ENCODE measurements at regions not wholly inside any gene's neighbourhood (a gene's known extent, or its start where the extent isn't known, plus 50 kb on each side); places are given as distances from the start of the nearest gene placed in this dataset.

DNA sequence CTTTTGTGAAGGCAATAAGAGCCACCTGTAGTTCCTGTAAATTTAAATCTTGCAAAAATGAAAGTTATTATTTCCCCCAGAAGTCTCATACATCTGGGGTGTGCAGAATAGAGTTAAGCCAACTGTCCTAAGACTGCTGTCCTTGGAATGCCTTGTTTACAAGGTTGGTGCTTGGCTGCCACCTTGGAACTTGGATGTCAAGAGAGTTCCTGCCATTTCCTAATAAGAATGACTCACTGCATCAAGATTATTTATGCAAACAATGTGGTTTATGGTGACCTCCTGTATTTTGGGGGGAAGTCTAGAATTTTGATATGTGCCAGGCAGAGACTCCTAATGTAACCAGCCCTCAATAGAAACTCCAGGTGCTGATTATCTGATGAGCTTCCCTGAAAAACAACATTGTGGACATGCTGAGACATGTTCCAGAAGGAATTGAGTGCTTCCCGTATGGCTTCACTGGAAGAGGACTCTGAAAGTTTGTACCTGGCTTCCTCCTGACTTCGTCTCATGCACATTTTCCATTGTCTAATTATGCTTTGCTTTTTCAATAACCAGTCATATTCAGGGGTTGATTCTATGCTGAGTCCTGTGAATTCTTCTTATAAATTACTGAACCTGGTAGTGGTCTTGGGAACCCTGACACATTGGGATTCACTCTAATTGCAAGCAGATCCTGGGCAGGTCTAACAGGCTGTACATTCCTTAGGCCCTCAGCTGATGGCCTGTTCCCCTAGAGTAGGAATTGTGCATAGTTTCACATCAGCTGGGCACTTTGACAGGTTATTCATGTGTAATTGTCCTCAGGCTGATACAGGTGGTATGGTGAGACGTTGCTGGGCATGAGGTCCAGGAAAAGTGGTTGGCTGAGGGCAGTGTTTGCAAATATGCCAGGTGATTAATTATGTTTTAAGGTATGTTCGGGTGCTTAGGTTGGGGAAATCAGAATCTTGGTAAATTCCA, 1370.7 kb upstream of the TMEM132C start:
- Histone ChIP-seq H2BK12ac (ENCODE audit: low read length) (no peak overlapping the region), H3K36me3 (replicated peaks in 1 of 2; ENCODE audit: control insufficient read depth in 2 of 2, insufficient read depth in 2 of 2, low read length in 2 of 2) (no peaks in the 10 kb centered on the region), H2AFZ (ENCODE audit: low read length) (no peak overlapping the region), H3K14ac (ENCODE audit: low read length) (no peak overlapping the region), H3K27me3 (ENCODE audit: control insufficient read depth in 3 of 3, insufficient read depth in 3 of 3, low read depth in 1 of 3, low read length in 3 of 3) (no peaks in the 10 kb centered on the region), H3K23ac (ENCODE audit: low read depth, low read length, poor library complexity) (no peak overlapping the region), H4K91ac (ENCODE audit: low read depth, low read length, poor library complexity) (no peak overlapping the region), H3K79me1 (ENCODE audit: low read depth, low read length) (no peaks in the 10 kb centered on the region), H3K27ac (replicated peaks; ENCODE audit: low read length) (no peak overlapping the region), H3K4me2 (ENCODE audit: insufficient read depth, low read length, poor library complexity, severe bottlenecking) (no peak overlapping the region), H2BK5ac (ENCODE audit: low read length) (no peak overlapping the region), H3K4ac (ENCODE audit: low read length) (no peak overlapping the region), H2AK5ac (ENCODE audit: low read depth, low read length) (no peak overlapping the region), H3K4me1 (ENCODE audit: control insufficient read depth in 2 of 2, insufficient read depth in 1 of 2, low read depth in 1 of 2, low read length in 2 of 2) (peaks cover 0 to 1% of the 10 kb centered on the region in 2 donors), H3K9ac (ENCODE audit: low read depth, low read length, poor library complexity) (no peak overlapping the region), H3K18ac (ENCODE audit: low read length) (no peak overlapping the region), H2BK15ac (ENCODE audit: low read length) (no peak overlapping the region), H2BK120ac (ENCODE audit: low read depth, low read length) (no peak overlapping the region), H4K8ac (ENCODE audit: low read depth, low read length) (no peak overlapping the region), H3K4me3 (ENCODE audit: low read length in 2 of 2) (no peak overlapping the region), H3K9me3 (replicated peaks in 1 of 2; ENCODE audit: control insufficient read depth in 2 of 2, insufficient read depth in 1 of 2, low read depth in 1 of 2, low read length in 2 of 2) (peaks cover 0 to 5% of the 10 kb centered on the region in 2 donors)
- no peak for DNase-seq (ENCODE audit: low spot score)
- no CpG with 5 or more reads among the region's 4 CpGs for WGBS, 2 donors (ENCODE audit: extremely low coverage in 2 of 2, insufficient read length in 2 of 2, insufficient replicate concordance in 1 of 2)

GRCh38 chr12:126897102-126897501, 1369.9 kb upstream of the TMEM132C start:
- Histone ChIP-seq H2AK5ac (ENCODE audit: low read depth, low read length) (no peak overlapping the region), H2BK5ac (ENCODE audit: low read length) (no peak overlapping the region), H3K27ac (replicated peaks; ENCODE audit: low read length) (no peak overlapping the region), H4K91ac (ENCODE audit: low read depth, low read length, poor library complexity) (no peak overlapping the region), H2BK12ac (ENCODE audit: low read length) (no peak overlapping the region), H3K9ac (ENCODE audit: low read depth, low read length, poor library complexity) (no peak overlapping the region), H3K27me3 (ENCODE audit: control insufficient read depth in 3 of 3, insufficient read depth in 3 of 3, low read depth in 1 of 3, low read length in 3 of 3) (no peaks in the 10 kb centered on the region), H3K79me1 (ENCODE audit: low read depth, low read length) (no peaks in the 10 kb centered on the region), H2BK15ac (ENCODE audit: low read length) (no peak overlapping the region), H3K4me2 (ENCODE audit: insufficient read depth, low read length, poor library complexity, severe bottlenecking) (no peak overlapping the region), H3K4ac (ENCODE audit: low read length) (no peak overlapping the region), H4K8ac (ENCODE audit: low read depth, low read length) (no peak overlapping the region), H3K4me3 (ENCODE audit: low read length in 2 of 2) (no peak overlapping the region), H3K4me1 (ENCODE audit: control insufficient read depth in 2 of 2, insufficient read depth in 1 of 2, low read depth in 1 of 2, low read length in 2 of 2) (peaks cover 0 to 1% of the 10 kb centered on the region in 2 donors), H3K9me3 (replicated peaks in 1 of 2; ENCODE audit: control insufficient read depth in 2 of 2, insufficient read depth in 1 of 2, low read depth in 1 of 2, low read length in 2 of 2) (peaks cover 0 to 3% of the 10 kb centered on the region in 2 donors), H2BK120ac (ENCODE audit: low read depth, low read length) (no peak overlapping the region), H3K23ac (ENCODE audit: low read depth, low read length, poor library complexity) (no peak overlapping the region), H3K18ac (ENCODE audit: low read length) (no peak overlapping the region), H3K14ac (ENCODE audit: low read length) (no peak overlapping the region), H3K36me3 (replicated peaks in 1 of 2; ENCODE audit: control insufficient read depth in 2 of 2, insufficient read depth in 2 of 2, low read length in 2 of 2) (no peaks in the 10 kb centered on the region), H2AFZ (ENCODE audit: low read length) (no peak overlapping the region)
- no CpG with 5 or more reads among the region's 1 CpG for WGBS, 2 donors (ENCODE audit: extremely low coverage in 2 of 2, insufficient read length in 2 of 2, insufficient replicate concordance in 1 of 2)
- no peak for DNase-seq (ENCODE audit: low spot score)

- H2AK5ac ChIP-seq (ENCODE audit: low read depth, low read length), result no peak overlapping the region
- no peak overlapping the region for H3K4me3 ChIP-seq (ENCODE audit: low read length in 2 of 2)
- H2BK12ac ChIP-seq (ENCODE audit: low read length), result no peak overlapping the region
- H3K27ac ChIP-seq (replicated peaks; ENCODE audit: low read length), result no peak overlapping the region
- no peak overlapping the region for H2BK120ac ChIP-seq (ENCODE audit: low read depth, low read length)
- peaks cover 0 to 3% of the 10 kb centered on the region in 2 donors for H3K9me3 ChIP-seq (replicated peaks in 1 of 2; ENCODE audit: control insufficient read depth in 2 of 2, insufficient read depth in 1 of 2, low read depth in 1 of 2, low read length in 2 of 2)
- H3K18ac ChIP-seq (ENCODE audit: low read length), result no peak overlapping the region
- no peak overlapping the region for H3K4ac ChIP-seq (ENCODE audit: low read length)
- no peak overlapping the region for H3K14ac ChIP-seq (ENCODE audit: low read length)
- no peak overlapping the region for H3K9ac ChIP-seq (ENCODE audit: low read depth, low read length, poor library complexity)
- H3K4me2 ChIP-seq (ENCODE audit: insufficient read depth, low read length, poor library complexity, severe bottlenecking), result no peak overlapping the region
- H2AFZ ChIP-seq (ENCODE audit: low read length), result no peak overlapping the region
- no peak overlapping the region for H4K8ac ChIP-seq (ENCODE audit: low read depth, low read length)
- DNase-seq (ENCODE audit: low spot score), result no peak
- H3K36me3 ChIP-seq (replicated peaks in 1 of 2; ENCODE audit: control insufficient read depth in 2 of 2, insufficient read depth in 2 of 2, low read length in 2 of 2), result no peaks in the 10 kb centered on the region
- peaks cover 0 to 2% of the 10 kb centered on the region in 2 donors for H3K4me1 ChIP-seq (ENCODE audit: control insufficient read depth in 2 of 2, insufficient read depth in 1 of 2, low read depth in 1 of 2, low read length in 2 of 2)
- no peak overlapping the region for H3K23ac ChIP-seq (ENCODE audit: low read depth, low read length, poor library complexity)
- no CpG with 5 or more reads among the region's 5 CpGs for WGBS, 2 donors (ENCODE audit: extremely low coverage in 2 of 2, insufficient read length in 2 of 2, insufficient replicate concordance in 1 of 2)
- no peak overlapping the region for H4K91ac ChIP-seq (ENCODE audit: low read depth, low read length, poor library complexity)
- no peak overlapping the region for H2BK15ac ChIP-seq (ENCODE audit: low read length)
- H3K79me1 ChIP-seq (ENCODE audit: low read depth, low read length), result no peaks in the 10 kb centered on the region
- no peaks in the 10 kb centered on the region for H3K27me3 ChIP-seq (ENCODE audit: control insufficient read depth in 3 of 3, insufficient read depth in 3 of 3, low read depth in 1 of 3, low read length in 3 of 3)
- H2BK5ac ChIP-seq (ENCODE audit: low read length), result no peak overlapping the region
These were observed 1369.2 kb upstream of the TMEM132C start for GRCh38 chr12:126897778-126898177.

DNA sequence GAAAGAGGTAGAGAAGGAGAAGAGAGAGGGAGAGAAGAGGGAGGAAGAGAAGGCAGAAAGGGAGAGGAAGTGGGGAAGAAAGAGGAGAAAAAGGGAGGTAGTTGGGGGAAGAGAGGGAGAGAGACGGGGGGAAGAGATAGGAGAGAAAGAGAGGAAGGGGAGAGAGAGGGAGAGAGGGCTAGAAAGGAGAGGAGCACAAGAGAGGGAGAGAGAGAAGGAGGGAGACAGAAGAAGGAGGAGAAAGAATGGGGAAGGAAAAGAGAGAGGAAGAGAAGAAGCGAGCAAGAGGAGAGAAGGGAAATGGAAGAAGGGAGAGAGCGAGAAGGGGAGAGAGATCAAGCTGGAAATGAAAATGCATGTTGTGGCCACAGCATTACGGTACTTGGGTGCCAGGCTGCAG, 1368.4 kb upstream of the TMEM132C start:
- 100% methylated on average over 1 of the region's 4 CpGs; no CpG with 5 or more reads in 1 of the 2 donors for whole genome bisulfite sequencing, 2 donors (ENCODE audit: extremely low coverage in 2 of 2, insufficient read length in 2 of 2, insufficient replicate concordance in 1 of 2)
- no peak overlapping the region for H3K23ac ChIP-seq (ENCODE audit: low read depth, low read length, poor library complexity)
- no peak overlapping the region for H2BK5ac ChIP-seq (ENCODE audit: low read length)

More for the DNA sequence above, 1368.4 kb upstream of the TMEM132C start:
- peaks cover 0 to 3% of the 10 kb centered on the region in 2 donors for H3K9me3 ChIP-seq (replicated peaks in 1 of 2; ENCODE audit: control insufficient read depth in 2 of 2, insufficient read depth in 1 of 2, low read depth in 1 of 2, low read length in 2 of 2)
- no peak overlapping the region for H2AFZ ChIP-seq (ENCODE audit: low read length)
- no peak overlapping the region for H3K18ac ChIP-seq (ENCODE audit: low read length)
- H2BK15ac ChIP-seq (ENCODE audit: low read length), result no peak overlapping the region
- H4K91ac ChIP-seq (ENCODE audit: low read depth, low read length, poor library complexity), result no peak overlapping the region
- H3K9ac ChIP-seq (ENCODE audit: low read depth, low read length, poor library complexity), result no peak overlapping the region
- no peak overlapping the region for H2BK120ac ChIP-seq (ENCODE audit: low read depth, low read length)
- peaks cover 0 to 4% of the 10 kb centered on the region in 2 donors for H3K4me1 ChIP-seq (ENCODE audit: control insufficient read depth in 2 of 2, insufficient read depth in 1 of 2, low read depth in 1 of 2, low read length in 2 of 2)
- no peak overlapping the region for H4K8ac ChIP-seq (ENCODE audit: low read depth, low read length)
- DNase-seq (ENCODE audit: low spot score), result no peak
- H3K36me3 ChIP-seq (replicated peaks in 1 of 2; ENCODE audit: control insufficient read depth in 2 of 2, insufficient read depth in 2 of 2, low read length in 2 of 2), result no peaks in the 10 kb centered on the region
- H3K4me2 ChIP-seq (ENCODE audit: insufficient read depth, low read length, poor library complexity, severe bottlenecking), result no peak overlapping the region
- no peak overlapping the region for H3K14ac ChIP-seq (ENCODE audit: low read length)
- no peak overlapping the region for H3K27ac ChIP-seq (replicated peaks; ENCODE audit: low read length)
- H2AK5ac ChIP-seq (ENCODE audit: low read depth, low read length), result no peak overlapping the region
- no peaks in the 10 kb centered on the region for H3K27me3 ChIP-seq (ENCODE audit: control insufficient read depth in 3 of 3, insufficient read depth in 3 of 3, low read depth in 1 of 3, low read length in 3 of 3)
- no peak overlapping the region for H3K4ac ChIP-seq (ENCODE audit: low read length)
- no peak overlapping the region for H2BK12ac ChIP-seq (ENCODE audit: low read length)
- no peaks in the 10 kb centered on the region for H3K79me1 ChIP-seq (ENCODE audit: low read depth, low read length)
- no peak overlapping the region for H3K4me3 ChIP-seq (ENCODE audit: low read length in 2 of 2)
